Upper lobe of left lung (tissue), 6 donors: ENCODE measurements at regions not wholly inside any gene's neighbourhood (a gene's known extent, or its start where the extent isn't known, plus 50 kb on each side); places are given as distances from the start of the nearest gene placed in this dataset.
A peak's percentile ranks its signal among the peaks of the same experiment; 100 is the strongest.

Experiments used
- ATAC-seq, 2 donors: fragments of 200-7000 bp; cut with Tn5 transposase; one replicate each; pipeline ENCODE4 v1.9.1; 2022; ENCODE audit warnings: mild to moderate bottlenecking in 2 of 2, moderate library complexity in 2 of 2; ENCODE audit not compliant: low FRiP score in 2 of 2
- DNase-seq, 2 donors: peaks; one replicate each; pipeline ENCODE4 v3.0.0-alpha.2; 2019 to 2020
- H3K27ac ChIP-seq, 4 donors: fragments of 200-600 bp; sonication (generic); one replicate each; pipeline ENCODE4 v1.5.1; 2016 to 2019
- H3K27me3 ChIP-seq, 4 donors: fragments of 200-600 bp; sonication (generic); one replicate each; pipeline ENCODE4 v1.5.1; 2017 to 2019
- H3K36me3 ChIP-seq, 4 donors: fragments of 200-600 bp; sonication (generic); one replicate each; pipeline ENCODE4 v1.5.1; 2016 to 2019
- H3K4me1 ChIP-seq, 4 donors: fragments of 200-600 bp; sonication (generic); one replicate each; pipeline ENCODE4 v1.5.1; 2018 to 2019
- H3K4me3 ChIP-seq, 4 donors: fragments of 200-600 bp; sonication (generic); one replicate each; pipeline ENCODE4 v1.5.1; 2017 to 2019; ENCODE audit warnings: mild to moderate bottlenecking in 2 of 4, moderate library complexity in 1 of 4
- H3K9me3 ChIP-seq, 4 donors: fragments of 200-600 bp; sonication (generic); one replicate each; pipeline ENCODE4 v1.5.1; 2018 to 2019
- EP300 ChIP-seq, 4 donors: sonication (generic); formaldehyde crosslinking; IDR thresholded peaks; one replicate each; pipeline ENCODE4 v1.5.1; 2017; ENCODE audit warnings: antibody characterized with exemption in 4 of 4, control low read depth in 2 of 4
- POLR2A ChIP-seq, 4 donors: fragments of 450-650 bp; IDR thresholded peaks; one replicate each; pipeline ENCODE4 v1.5.1; 2016 to 2017; ENCODE audit warnings: antibody characterized with exemption in 4 of 4, mild to moderate bottlenecking in 2 of 4
- POLR2AphosphoS5 ChIP-seq, 2 donors: sonication (generic); formaldehyde crosslinking; IDR thresholded peaks; one replicate each; pipeline ENCODE4 v1.5.1; 2017; ENCODE audit warnings: antibody characterized with exemption in 2 of 2
- WGBS, 2 donors: methylation state at CpG; one replicate each; pipeline ENCODE4 v1.1.5; 2017 to 2018; 5-methylcytosine and 5-hydroxymethylcytosine counted together
- TF ChIP-seq, protein P1 (sequence below), 6 experiments: fragments of 450-650 bp in 4 of 6; fragments of 200-600 bp in 2 of 6; sonication (generic) in 2 of 6; IDR thresholded peaks; one replicate each; pipeline ENCODE4 v1.5.1; 2016 to 2019; ENCODE audit warnings: antibody characterized with exemption in 6 of 6
- donor health status: DM: no; HTN: no; CAD: no; lungs with moderate emphysema.
- donor health status: DM: no; HTN: yes; CAD: no; lungs with severe emphysema.

DNA sequence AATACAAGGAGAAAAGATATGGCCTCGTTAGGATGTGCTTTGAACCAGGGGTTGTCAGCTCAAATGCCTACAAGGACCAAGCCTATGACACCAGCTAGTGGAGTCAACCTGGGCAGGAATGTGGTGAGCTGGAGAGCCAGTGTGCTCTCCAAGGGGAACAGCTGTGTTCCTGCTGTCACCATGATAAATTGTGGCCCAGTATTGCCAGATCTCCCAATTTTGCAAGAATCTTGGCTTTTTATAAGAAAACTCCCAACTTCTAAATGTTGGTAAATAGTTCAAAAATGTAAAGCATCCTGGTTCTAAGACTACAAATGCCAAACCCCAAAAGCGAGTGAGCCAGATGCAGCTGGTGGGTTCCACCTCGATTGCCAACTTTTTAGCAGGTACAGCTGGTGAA is 391.1 kb downstream of the PLPP3 start:
- TF ChIP-seq, protein P1, sequence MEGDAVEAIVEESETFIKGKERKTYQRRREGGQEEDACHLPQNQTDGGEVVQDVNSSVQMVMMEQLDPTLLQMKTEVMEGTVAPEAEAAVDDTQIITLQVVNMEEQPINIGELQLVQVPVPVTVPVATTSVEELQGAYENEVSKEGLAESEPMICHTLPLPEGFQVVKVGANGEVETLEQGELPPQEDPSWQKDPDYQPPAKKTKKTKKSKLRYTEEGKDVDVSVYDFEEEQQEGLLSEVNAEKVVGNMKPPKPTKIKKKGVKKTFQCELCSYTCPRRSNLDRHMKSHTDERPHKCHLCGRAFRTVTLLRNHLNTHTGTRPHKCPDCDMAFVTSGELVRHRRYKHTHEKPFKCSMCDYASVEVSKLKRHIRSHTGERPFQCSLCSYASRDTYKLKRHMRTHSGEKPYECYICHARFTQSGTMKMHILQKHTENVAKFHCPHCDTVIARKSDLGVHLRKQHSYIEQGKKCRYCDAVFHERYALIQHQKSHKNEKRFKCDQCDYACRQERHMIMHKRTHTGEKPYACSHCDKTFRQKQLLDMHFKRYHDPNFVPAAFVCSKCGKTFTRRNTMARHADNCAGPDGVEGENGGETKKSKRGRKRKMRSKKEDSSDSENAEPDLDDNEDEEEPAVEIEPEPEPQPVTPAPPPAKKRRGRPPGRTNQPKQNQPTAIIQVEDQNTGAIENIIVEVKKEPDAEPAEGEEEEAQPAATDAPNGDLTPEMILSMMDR (IDR thresholded peaks at IDR 0.05) = no peak
- TF ChIP-seq POLR2A (IDR thresholded peaks at IDR 0.05) = no peak
- no peak for TF ChIP-seq EP300 (IDR thresholded peaks at IDR 0.05)
- no peak for TF ChIP-seq POLR2AphosphoS5 (IDR thresholded peaks at IDR 0.05)
- no peaks in the 10 kb centered on the region for H3K9me3 ChIP-seq
- no peaks in the 10 kb centered on the region for H3K36me3 ChIP-seq
- H3K4me3 ChIP-seq = no peak overlapping the region
- peaks cover 0 to 13% (median 5%) of the 10 kb centered on the region in 4 donors for H3K4me1 ChIP-seq
- DNase-seq = no peak
- H3K27me3 ChIP-seq = no peaks in the 10 kb centered on the region
- H3K27ac ChIP-seq = no peak overlapping the region
- no peak for ATAC-seq
- 58 to 85% methylated on average over 3 of the region's 3 CpGs for WGBS, 2 donors

DNA sequence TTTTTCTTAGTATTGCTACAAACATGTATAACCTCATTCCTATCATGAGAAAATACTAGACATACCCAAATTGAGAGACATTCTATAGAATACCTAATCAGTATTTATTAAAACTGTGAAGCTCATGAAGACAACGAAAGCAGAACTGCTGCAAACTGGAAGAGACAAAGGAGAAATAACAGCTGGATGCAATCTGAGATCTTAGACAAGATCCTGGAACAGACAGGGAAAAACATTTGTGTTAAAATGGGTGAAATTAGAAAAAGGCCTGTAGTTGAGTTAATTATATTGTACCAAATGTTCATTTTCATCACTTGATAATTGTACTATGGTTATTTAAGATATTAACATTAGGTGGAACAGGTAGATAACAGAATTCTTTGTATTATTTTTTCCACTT is 392.0 kb downstream of the PLPP3 start:
- Histone ChIP-seq H3K9me3 (no peaks in the 10 kb centered on the region), H3K27me3 (no peaks in the 10 kb centered on the region), H3K4me3 (no peak overlapping the region), H3K36me3 (no peaks in the 10 kb centered on the region), H3K27ac (no peak overlapping the region), H3K4me1 (peaks cover 0 to 13% (median 5%) of the 10 kb centered on the region in 4 donors)
- DNase-seq (no peak), ATAC-seq (no peak)
- WGBS, 2 donors = 79 to 80% methylated on average over 1 of the region's 1 CpG
- TF ChIP-seq POLR2AphosphoS5 (IDR thresholded peaks at IDR 0.05) (no peak), EP300 (IDR thresholded peaks at IDR 0.05) (no peak), POLR2A (IDR thresholded peaks at IDR 0.05) (no peak)
- TF ChIP-seq, protein P1 (IDR thresholded peaks at IDR 0.05) = no peak

DNA sequence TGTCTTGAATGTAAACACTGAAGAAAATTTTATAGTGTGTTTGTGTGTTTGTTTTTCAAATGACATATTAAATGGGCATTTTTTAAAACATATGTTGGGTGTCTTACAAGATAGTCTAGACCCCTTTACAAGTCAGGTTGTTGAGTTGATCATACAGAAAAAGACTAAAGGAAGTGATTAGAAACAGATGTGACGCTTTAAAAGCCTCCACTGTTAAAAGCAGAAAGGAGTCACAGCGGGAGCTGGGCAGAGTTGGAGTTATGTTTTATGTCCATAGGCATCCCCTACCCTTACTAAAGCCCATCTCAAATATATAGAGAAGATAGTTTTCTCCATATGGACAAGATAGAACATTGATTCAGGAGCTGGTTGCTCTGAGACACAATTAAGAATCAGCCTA is 393.9 kb downstream of the PLPP3 start:
- no peak overlapping the region for H3K4me3 ChIP-seq
- no peak for TF ChIP-seq EP300 (IDR thresholded peaks at IDR 0.05)
- TF ChIP-seq, protein P1 (IDR thresholded peaks at IDR 0.05) = no peak
- TF ChIP-seq POLR2AphosphoS5 (IDR thresholded peaks at IDR 0.05) = no peak
- no peak for TF ChIP-seq POLR2A (IDR thresholded peaks at IDR 0.05)
- no peak overlapping the region for H3K27ac ChIP-seq
- H3K9me3 ChIP-seq = no peaks in the 10 kb centered on the region
- DNase-seq = no peak
- 93% methylated on average over 2 of the region's 2 CpGs for WGBS, 2 donors
- H3K27me3 ChIP-seq = no peaks in the 10 kb centered on the region
- peaks cover 0 to 20% (median 10%) of the 10 kb centered on the region in 4 donors for H3K4me1 ChIP-seq
- ATAC-seq = no peak
- no peaks in the 10 kb centered on the region for H3K36me3 ChIP-seq

DNA sequence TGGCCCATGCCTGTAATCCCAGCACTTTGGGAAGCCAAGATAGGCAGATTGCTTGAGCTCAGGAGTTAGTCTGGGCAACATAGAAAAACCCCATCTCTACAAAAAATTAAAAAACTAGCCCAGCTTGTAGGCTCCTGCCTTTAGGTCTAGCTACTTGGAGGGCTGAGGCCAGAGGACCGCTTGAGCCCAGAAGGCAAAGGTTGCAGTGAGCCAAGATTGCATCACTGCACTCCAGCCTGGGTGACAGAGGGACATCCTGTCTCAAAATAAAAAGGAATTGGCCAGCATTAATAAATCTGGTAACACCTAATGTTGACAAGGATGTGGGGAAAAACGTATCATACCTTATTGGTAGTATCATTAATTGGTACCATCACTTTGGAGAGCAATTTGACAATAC is 396.2 kb downstream of the PLPP3 start:
- Histone ChIP-seq H3K9me3 (no peaks in the 10 kb centered on the region), H3K27ac (no peak overlapping the region), H3K4me3 (no peak overlapping the region), H3K4me1 (peaks cover 0 to 12% (median 8%) of the 10 kb centered on the region in 4 donors), H3K36me3 (no peaks in the 10 kb centered on the region), H3K27me3 (no peaks in the 10 kb centered on the region)
- DNase-seq = no peak
- 67 to 88% methylated on average over 2 of the region's 2 CpGs for WGBS, 2 donors
- TF ChIP-seq EP300 (IDR thresholded peaks at IDR 0.05) (no peak), POLR2A (IDR thresholded peaks at IDR 0.05) (no peak), POLR2AphosphoS5 (IDR thresholded peaks at IDR 0.05) (no peak)
- TF ChIP-seq, protein P1 (IDR thresholded peaks at IDR 0.05) = no peak
- no peak for ATAC-seq

DNA sequence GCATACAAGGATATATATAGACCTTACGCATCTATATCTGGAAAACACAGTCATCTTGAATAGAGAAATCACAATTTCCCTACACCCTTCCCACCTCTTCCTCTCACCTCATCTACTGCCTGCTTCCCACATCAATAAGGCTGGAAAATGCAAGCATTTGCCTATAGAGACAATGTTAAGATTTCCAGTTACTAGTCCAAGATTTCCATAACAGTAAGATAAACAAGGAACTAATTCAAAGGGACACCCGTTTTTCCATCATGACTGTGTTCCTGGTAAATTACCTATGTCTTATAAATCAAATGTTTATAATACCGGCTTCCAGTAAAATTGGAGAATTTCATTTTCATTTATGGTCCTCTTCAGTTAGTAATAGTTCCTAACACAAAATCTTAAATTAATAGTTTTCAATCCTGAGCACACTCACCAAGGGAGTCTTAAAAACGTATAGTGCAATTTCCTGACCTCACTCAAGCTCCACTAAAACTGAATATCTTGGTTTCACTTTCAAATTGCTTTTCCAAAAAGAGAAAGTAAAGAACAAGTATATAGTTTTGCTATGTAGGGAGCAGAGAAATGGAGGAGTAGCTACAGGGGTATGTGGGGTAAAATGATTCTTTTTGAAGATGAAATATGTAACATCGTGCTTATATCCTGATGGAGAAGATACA is 398.7 kb downstream of the PLPP3 start:
- peak overlapping the region in 2 of 4 donors; percentile 23 to 31 for H3K4me3 ChIP-seq
- DNase-seq = no peak
- H3K9me3 ChIP-seq = no peaks in the 10 kb centered on the region
- H3K27me3 ChIP-seq = no peaks in the 10 kb centered on the region
- H3K4me1 ChIP-seq = peaks cover 0 to 12% (median 8%) of the 10 kb centered on the region in 4 donors
- 41 to 47% methylated on average over 5 of the region's 5 CpGs for WGBS, 2 donors
- H3K27ac ChIP-seq = peak overlapping the region; percentile 3 to 38 (median 20)
- no peak for ATAC-seq
- TF ChIP-seq, protein P1 (IDR thresholded peaks at IDR 0.05) = no peak
- TF ChIP-seq POLR2A (IDR thresholded peaks at IDR 0.05) = no peak
- TF ChIP-seq EP300 (IDR thresholded peaks at IDR 0.05) = no peak
- TF ChIP-seq POLR2AphosphoS5 (IDR thresholded peaks at IDR 0.05) = no peak
- H3K36me3 ChIP-seq = no peaks in the 10 kb centered on the region
